Fibroblast of upper back skin (primary cell): ENCODE measurements at regions not wholly inside any gene's neighbourhood (a gene's known extent, or its start where the extent isn't known, plus 50 kb on each side); places are given as distances from the start of the nearest gene placed in this dataset.

ENCODE experiments used
- DNase-seq: peaks from one replicate; pipeline ENCODE4 v3.0.0-alpha.2; 2013

GRCh38 chr12:132406493-132407450, 77.4 kb upstream of the GALNT9 start:
- no peak for DNase-seq

- DNase-seq = no peak
Measured at GRCh38 chr12:132405742-132406251, 76.4 kb upstream of the GALNT9 start.

GRCh38 chr12:132404951-132405741, 75.8 kb upstream of the GALNT9 start:
- no peak for DNase-seq

- no peak for DNase-seq
Measured at GRCh38 chr12:132404435-132404855, 75.1 kb upstream of the GALNT9 start.

- no peak for DNase-seq
Measured at GRCh38 chr12:132403636-132404434, 74.4 kb upstream of the GALNT9 start.

- no peak for DNase-seq
Measured at GRCh38 chr12:132402831-132403416, 73.5 kb upstream of the GALNT9 start.

GRCh38 chr12:132401982-132402381, 72.6 kb upstream of the GALNT9 start:
- DNase-seq = no peak

GRCh38 chr12:132400011-132400641, 70.7 kb upstream of the GALNT9 start:
- no peak for DNase-seq

GRCh38 chr12:132399092-132400010, 70.0 kb upstream of the GALNT9 start:
- no peak for DNase-seq

GRCh38 chr12:132398386-132398991, 69.1 kb upstream of the GALNT9 start:
- no peak for DNase-seq

- DNase-seq = no peak
Measured at GRCh38 chr12:132397934-132398385, 68.6 kb upstream of the GALNT9 start.

- no peak for DNase-seq
Measured at GRCh38 chr12:132397152-132397933, 68.0 kb upstream of the GALNT9 start.

GRCh38 chr12:132396657-132397056, 67.3 kb upstream of the GALNT9 start:
- DNase-seq = no peak

- DNase-seq = no peak
Measured at GRCh38 chr12:132395908-132396305, 66.5 kb upstream of the GALNT9 start.

- DNase-seq = no peak
Measured at GRCh38 chr12:132395192-132395907, 66.0 kb upstream of the GALNT9 start.

- DNase-seq = no peak
Measured at GRCh38 chr12:132393991-132394949, 64.9 kb upstream of the GALNT9 start.

- DNase-seq = no peak
Measured at GRCh38 chr12:132393245-132393795, 63.9 kb upstream of the GALNT9 start.
